GM23338 (cell line): ENCODE measurements at regions not wholly inside any gene's neighbourhood (a gene's known extent, or its start where the extent isn't known, plus 50 kb on each side); places are given as distances from the start of the nearest gene placed in this dataset.

Source experiments
- CREB1 ChIP-seq: fragments of 250-450 bp; sonication (Bioruptor Pico); IDR thresholded peaks from 2 replicates; pipeline ENCODE4 v1.5.0; 2020; ENCODE audit warnings: low read depth, mild to moderate bottlenecking, moderate library complexity
- CTCF ChIP-seq, 2 experiments: fragments of 200-600 bp in 1 of 2; sonication (generic) in 1 of 2; conservative IDR thresholded peaks; 2 replicates each; pipeline versions ENCODE4 v1.5.1 to v1.6.1; 2016 to 2017; ENCODE audit warnings: antibody characterized with exemption in 2 of 2, low read depth in 2 of 2, mild to moderate bottlenecking in 2 of 2, moderate library complexity in 1 of 2
- ETS1 ChIP-seq: IDR thresholded peaks from 2 replicates; pipeline ENCODE4 v1.6.1; 2016; ENCODE audit warnings: antibody characterized with exemption
- EZH2 ChIP-seq: fragments of 200-600 bp; sonication (generic); IDR thresholded peaks from one replicate; pipeline ENCODE4 v1.8.0; 2017; ENCODE audit warnings: antibody characterized with exemption, mild to moderate bottlenecking, low read depth; ENCODE audit not compliant: unreplicated experiment
- EZH2phosphoT487 ChIP-seq: fragments of 200-600 bp; sonication (generic); IDR thresholded peaks from one replicate; pipeline ENCODE4 v1.8.1; 2018; ENCODE audit warnings: antibody characterized with exemption; ENCODE audit not compliant: unreplicated experiment
- JUNB ChIP-seq: IDR thresholded peaks from one replicate; pipeline ENCODE4 v1.6.1; 2016; ENCODE audit warnings: antibody characterized with exemption; ENCODE audit not compliant: unreplicated experiment
- NANOG ChIP-seq: IDR thresholded peaks from 2 replicates; pipeline ENCODE4 v1.6.1; 2016; ENCODE audit warnings: antibody characterized with exemption, borderline replicate concordance
- POLR2AphosphoS5 ChIP-seq: IDR thresholded peaks from 2 replicates; pipeline ENCODE4 v1.6.1; 2016; ENCODE audit warnings: antibody characterized with exemption, low read depth
- REST ChIP-seq: IDR thresholded peaks from one replicate; pipeline ENCODE4 v1.6.1; 2018; ENCODE audit warnings: antibody characterized with exemption; ENCODE audit not compliant: unreplicated experiment

GRCh38 chr6:90719321-90720195 is 132.7 kb upstream of the MAP3K7 start:
- TF ChIP-seq CTCF (conservative IDR thresholded peaks at IDR 0.05; ENCODE audit: low read depth in 2 of 2), result no peak
- no peak for TF ChIP-seq POLR2AphosphoS5
- TF ChIP-seq EZH2, result no peak
- no peak for TF ChIP-seq CREB1 (CRISPR knock-in tag)
- TF ChIP-seq EZH2phosphoT487, result no peak
- TF ChIP-seq REST, result no peak
- no peak for TF ChIP-seq JUNB
- TF ChIP-seq NANOG, result no peak
- no peak for TF ChIP-seq ETS1
